K562 (cell line): ENCODE measurements at regions not wholly inside any gene's neighbourhood (a gene's known extent, or its start where the extent isn't known, plus 50 kb on each side); places are given as distances from the start of the nearest gene placed in this dataset.

Experiments used
- ATAC-seq: fragments of 200-7000 bp; cut with Tn5 transposase; 3 replicates; pipeline ENCODE4 v1.9.1; 2020; ENCODE audit warnings: moderate library complexity
- BruUV-seq: library from RNA; stranded (reverse); fragments of 400-500 nt; replicated peaks from 2 replicates; lab custom pipeline; 2021; lab: Mats Ljungman, UMichigan
- CTCF ChIA-PET: fragments of 300-600 bp; formaldehyde crosslinking; extraction: SDS; loops from one replicate; lab custom pipeline; 2021; ENCODE audit warnings: low intra/inter-chr PET ratio; lab: Yijun Ruan, JAX
- POLR2A ChIA-PET: fragments of 300-600, 350-650 bp; sonication (Branson Sonifier 250); formaldehyde crosslinking; extraction: SDS; loops from one replicate; lab custom pipeline; 2021; ENCODE audit warnings: antibody characterized with exemption, inconsistent platforms; lab: Yijun Ruan, JAX
- DNase-seq, 4 experiments: peaks; one replicate each; pipeline versions ENCODE4 v3.0.0 to v3.0.0-alpha.2; 2011 to 2018; ENCODE audit warnings: low spot score in 3 of 4, mixed read lengths in 3 of 4; ENCODE audit errors: extremely low read depth in 1 of 4
- FAIRE-seq: peaks from 2 replicates; lab custom pipeline; 2011; peaks lifted over from hg19 to GRCh38; lab: Jason Lieb, UNC
- H2AFZ ChIP-seq: 2 replicates; pipeline ENCODE4 v1.6.0; 2011; ENCODE audit warnings: low read depth, low read length, control low read depth, inconsistent platforms
- H3K27ac ChIP-seq: fragments of 200-600 bp; 3 replicates; pipeline ENCODE4 v1.8.0; 2011; ENCODE audit warnings: low read depth, mild to moderate bottlenecking, control low read depth, inconsistent platforms, low read length, moderate library complexity, mixed read lengths; ENCODE audit errors: extremely low read depth
- H3K27me3 ChIP-seq, 2 experiments: fragments of 300-600 bp in 1 of 2; 2 replicates in 1 of 2; 3 replicates in 1 of 2; pipeline versions ENCODE4 v1.6.0 to v1.8.0; 2011; ENCODE audit warnings: inconsistent platforms in 2 of 2, low read length in 2 of 2, mild to moderate bottlenecking in 1 of 2, mixed read lengths in 1 of 2, moderate library complexity in 1 of 2; ENCODE audit not compliant: control insufficient read depth in 2 of 2, insufficient read depth in 2 of 2
- H3K36me3 ChIP-seq: fragments of 300-600 bp; 3 replicates; pipeline ENCODE4 v1.8.0; 2011; ENCODE audit warnings: mild to moderate bottlenecking, low read length, inconsistent platforms; ENCODE audit not compliant: control insufficient read depth, insufficient read depth
- H3K4me1 ChIP-seq, 2 experiments: fragments of 200-600 bp in 1 of 2; replicated peaks in 1 of 2; 2 replicates in 1 of 2; 3 replicates in 1 of 2; pipeline versions ENCODE4 v1.5.1 to v1.8.0; 2011; ENCODE audit warnings: inconsistent platforms in 2 of 2, low read length in 2 of 2, mild to moderate bottlenecking in 1 of 2, mixed read lengths in 1 of 2, moderate library complexity in 1 of 2; ENCODE audit not compliant: control insufficient read depth in 2 of 2, insufficient read depth in 2 of 2
- H3K4me2 ChIP-seq: 2 replicates; pipeline ENCODE4 v1.6.1; 2011; ENCODE audit warnings: low read length, control low read depth, inconsistent platforms, mixed read lengths; ENCODE audit not compliant: insufficient read depth
- H3K4me3 ChIP-seq: fragments of 200-600 bp; sonication (generic), shearing (Covaris generic); 2 replicates; pipeline ENCODE4 v1.5.1; 2016; ENCODE audit warnings: control low read depth, inconsistent platforms
- H3K79me2 ChIP-seq: fragments of 200-600 bp; 3 replicates; pipeline ENCODE4 v1.8.0; 2011; ENCODE audit warnings: low read length, inconsistent platforms; ENCODE audit not compliant: control insufficient read depth, insufficient read depth
- H3K9ac ChIP-seq, 2 experiments: 2 replicates each; pipeline versions ENCODE4 v1.6.0 to v1.6.1; 2011; ENCODE audit warnings: low read depth in 2 of 2, low read length in 2 of 2, control low read depth in 1 of 2, inconsistent platforms in 1 of 2, mild to moderate bottlenecking in 1 of 2, mixed read lengths in 1 of 2; ENCODE audit not compliant: insufficient read depth in 1 of 2
- H3K9me1 ChIP-seq: one replicate; pipeline ENCODE4 v1.6.0; 2011; ENCODE audit warnings: inconsistent platforms, mild to moderate bottlenecking, low read length, moderate library complexity; ENCODE audit not compliant: control insufficient read depth, insufficient read depth
- H3K9me3 ChIP-seq: replicated peaks from 2 replicates; pipeline ENCODE4 v1.5.1; 2011; ENCODE audit warnings: low read depth, low read length, inconsistent platforms; ENCODE audit not compliant: control insufficient read depth, insufficient read depth
- H4K20me1 ChIP-seq: replicated peaks from 2 replicates; pipeline ENCODE4 v1.6.1; 2011; ENCODE audit warnings: low read length, inconsistent platforms, mixed read lengths; ENCODE audit not compliant: control insufficient read depth, insufficient read depth
- ARID4B ChIP-seq: sonication (generic); formaldehyde crosslinking; IDR thresholded peaks from 2 replicates; pipeline ENCODE4 v1.8.0; 2022; ENCODE audit warnings: mild to moderate bottlenecking, missing genetic modification reagents
- ASH1L ChIP-seq: fragments of 450-650 bp; IDR thresholded peaks from 2 replicates; pipeline ENCODE4 v1.6.1; 2018; ENCODE audit warnings: borderline replicate concordance, mild to moderate bottlenecking, low read depth; ENCODE audit not compliant: partially characterized antibody
- CBX1 ChIP-seq: sonication (generic); IDR thresholded peaks from 2 replicates; pipeline ENCODE4 v1.6.1; 2016; ENCODE audit warnings: antibody characterized with exemption, low read depth, mild to moderate bottlenecking
- CHCHD3 ChIP-seq: fragments of 250-450 bp; sonication (Bioruptor Pico); IDR thresholded peaks from 2 replicates; pipeline ENCODE4 v2.1.2; 2022; ENCODE audit warnings: mild to moderate bottlenecking
- E2F1 ChIP-seq: sonication (generic); formaldehyde crosslinking; IDR thresholded peaks from 2 replicates; pipeline ENCODE4 v1.8.1; 2023; ENCODE audit warnings: mild to moderate bottlenecking, missing genetic modification reagents, moderate library complexity
- HMG20A ChIP-seq: fragments of 450-650 bp; formaldehyde crosslinking; conservative IDR thresholded peaks from 2 replicates; pipeline ENCODE4 v1.4.0; 2020; ENCODE audit warnings: mild to moderate bottlenecking, mixed read lengths
- KAT2B ChIP-seq: IDR thresholded peaks from one replicate; pipeline ENCODE4 v1.6.1; 2012; ENCODE audit warnings: low read depth, mild to moderate bottlenecking, control low read depth, inconsistent platforms, low read length, moderate library complexity
- MBD2 ChIP-seq: sonication (generic); IDR thresholded peaks from 2 replicates; pipeline ENCODE4 v1.6.1; 2016; ENCODE audit warnings: low read depth, borderline replicate concordance
- NCOA6 ChIP-seq: fragments of 450-650 bp; IDR thresholded peaks from 2 replicates; pipeline ENCODE4 v1.6.1; 2017; ENCODE audit warnings: mild to moderate bottlenecking
- NFE2L1 ChIP-seq: fragments of 450-650 bp; IDR thresholded peaks from 2 replicates; pipeline ENCODE4 v1.6.1; 2016; ENCODE audit warnings: missing genetic modification characterization, low read depth, mild to moderate bottlenecking, missing compliant biosample characterization, moderate library complexity, borderline replicate concordance
- NFIX ChIP-seq: fragments of 250-450 bp; sonication (Bioruptor Pico); IDR thresholded peaks from 2 replicates; pipeline ENCODE4 v1.4.0; 2020; ENCODE audit warnings: low read depth, mild to moderate bottlenecking, moderate library complexity
- PBX2 ChIP-seq, 2 experiments: IDR thresholded peaks in 1 of 2; conservative IDR thresholded peaks in 1 of 2; 2 replicates each; pipeline ENCODE4 v1.6.1; 2016; ENCODE audit warnings: low read depth in 2 of 2, mild to moderate bottlenecking in 1 of 2, missing compliant biosample characterization in 1 of 2, missing genetic modification characterization in 1 of 2, moderate library complexity in 1 of 2
- PCBP2 ChIP-seq: fragments of 200-400 bp; formaldehyde crosslinking; IDR thresholded peaks from 2 replicates; pipeline ENCODE4 v1.6.1; 2018; ENCODE audit warnings: low read length, low read depth, mild to moderate bottlenecking, moderate library complexity; ENCODE audit not compliant: poor library complexity, severe bottlenecking
- RBM14 ChIP-seq: fragments of 200-400 bp; formaldehyde crosslinking; IDR thresholded peaks from 2 replicates; pipeline ENCODE4 v1.6.1; 2018; ENCODE audit warnings: low read depth, mild to moderate bottlenecking, low read length, moderate library complexity, borderline replicate concordance; ENCODE audit not compliant: insufficient read depth
- WGBS: fragments of 100-300 bp; shearing (Covaris generic); methylation state at CpG from one replicate; pipeline ENCODE4 v1.1.6; 2016; ENCODE audit warnings: low coverage, mixed read lengths; ENCODE audit not compliant: insufficient coverage; ENCODE audit errors: missing lambda C conversion rate; 5-methylcytosine and 5-hydroxymethylcytosine counted together
- in situ Hi-C: fragments of 300-500 bp; cut with MboI; formaldehyde crosslinking; loops from 4 replicates; pipeline ENCODE4 v1.15.0; 2018; ENCODE audit warnings: inconsistent platforms, mixed read lengths
- intact Hi-C: fragments of 100-400 bp; cut with micrococcal nuclease; formaldehyde crosslinking; loops from 2 replicates; pipeline ENCODE4 v1.14.2; 2022

- no peak overlapping the region for H3K27ac ChIP-seq
- peaks cover 7 to 13% of the 10 kb centered on the region in 2 experiments; a peak in 4 of 5 replicates for H3K27me3 ChIP-seq
- H3K9me3 ChIP-seq = no peaks in the 10 kb centered on the region
- FAIRE-seq = no peak
- CTCF ChIA-PET = interaction anchor here (0.8 to 2.3 kb wide), 5 partner anchors 16 to 1613 kb away, joined by 3 to 15 read pairs (median 5); no protein-coding TSS in a partner anchor
- no peak overlapping the region for H3K4me3 ChIP-seq
- ATAC-seq = no peak
- no peaks in the 10 kb centered on the region for H3K36me3 ChIP-seq
- no peaks in the 10 kb centered on the region for H4K20me1 ChIP-seq
- in situ Hi-C loops (no loop called here), intact Hi-C loops (loop anchor here (10.0 kb wide), 2 partner anchors 557 to 587 kb away; no protein-coding TSS in a partner anchor)
- H3K4me1 ChIP-seq = no peaks in the 10 kb centered on the region
- no peaks in the 10 kb centered on the region for H3K79me2 ChIP-seq
- H3K4me2 ChIP-seq = no peak overlapping the region
- no peaks in the 10 kb centered on the region for H3K9me1 ChIP-seq
- POLR2A ChIA-PET = no interaction called here
- TF ChIP-seq CBX1 (no peak), PBX2 (CRISPR knock-in tag; IDR thresholded peaks at IDR 0.05; ENCODE audit: low read depth) (no peak), PBX2 (tag; conservative IDR thresholded peaks at IDR 0.05; ENCODE audit: low read depth) (no peak), PCBP2 (no peak), ASH1L (no peak), HMG20A (no peak), ARID4B (CRISPR knock-in tag) (no peak), CHCHD3 (CRISPR knock-in tag) (no peak), MBD2 (no peak), RBM14 (no peak), NFIX (CRISPR knock-in tag) (no peak), E2F1 (CRISPR knock-in tag) (no peak), KAT2B (no peak), NFE2L1 (tag) (no peak), NCOA6 (no peak)
- TF ChIP-seq, all 486 proteins: peak for 0
- DNase-seq = no peak
- WGBS = 17% methylated on average over 3 of the region's 3 CpGs
- Histone ChIP-seq H3K9ac (no peak overlapping the region), H2AFZ (no peak overlapping the region)
- BruUV-seq = no TSS peak
These were observed 97.3 kb upstream of the KLF14 start for GRCh38 chr7:130831322-130831721.
